ENCODE measurements at regions not wholly inside any gene's neighbourhood (a gene's known extent, or its start where the extent isn't known, plus 50 kb on each side); places are given as distances from the start of the nearest gene placed in this dataset.

DNA sequence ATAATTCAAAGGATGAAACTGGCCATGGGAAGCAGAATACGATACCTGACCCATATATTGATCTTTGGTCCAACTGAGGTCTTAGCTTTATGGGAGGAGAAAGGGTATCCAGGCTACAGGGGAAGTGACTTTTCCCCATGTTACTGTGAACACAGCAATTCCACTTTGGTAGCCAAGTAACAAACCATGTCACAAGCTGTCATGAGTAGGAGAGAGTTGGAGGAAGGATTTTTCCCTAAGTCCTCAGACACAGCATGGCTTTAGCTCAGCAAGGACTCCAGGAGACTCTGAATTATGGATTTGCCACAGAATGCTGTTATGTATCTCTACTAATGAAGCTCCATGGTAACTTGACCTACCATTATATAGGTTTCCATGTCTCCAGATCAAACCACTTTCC lies 56.5 kb upstream of the GNAO1 start (continued):
- no peak for TF ChIP-seq NR3C1 (CRISPR knock-in tag; conservative IDR thresholded peaks at IDR 0.05; ENCODE audit: low read depth)

DNA sequence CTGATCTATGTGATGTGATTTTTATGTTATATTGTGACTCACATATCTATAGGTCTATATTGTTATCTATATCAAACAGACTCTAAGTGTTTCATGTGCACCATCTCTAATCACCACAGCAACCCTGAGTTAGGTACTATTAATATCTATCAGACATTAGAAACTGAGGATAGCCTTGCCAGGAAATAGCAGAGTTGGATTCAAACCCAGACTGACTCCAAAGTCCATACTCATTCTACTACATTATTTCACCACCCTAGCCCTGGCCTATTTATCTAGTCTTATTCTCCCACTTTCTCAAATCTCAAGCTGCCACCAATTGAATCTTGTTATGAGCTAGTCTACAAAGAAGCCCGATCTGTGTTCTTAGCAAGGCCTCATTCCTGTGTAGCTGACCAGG lies 65.4 kb upstream of the GNAO1 start:
- ChIA-PET POLR2A (no interaction called here), CTCF (no interaction called here)
- ATAC-seq (no peak), DNase-seq (ENCODE audit: low spot score) (no peak)
- Mint-ChIP-seq H3K4me3 (no peak overlapping the region), H3K36me3 (no peaks in the 10 kb centered on the region), H3K27ac (no peak overlapping the region), H3K27me3 (ENCODE audit: low read depth) (no peaks in the 10 kb centered on the region; the same call in 1 of the 2 replicates), H3K9me3 (no peaks in the 10 kb centered on the region), H3K4me1 (peaks cover 5% of the 10 kb centered on the region; the same call in 1 of the 2 replicates)
- TF ChIP-seq ZNF121 (CRISPR knock-in tag; IDR thresholded peaks at IDR 0.05) (no peak), SOX15 (CRISPR knock-in tag; IDR thresholded peaks at IDR 0.05) (no peak), TEAD1 (CRISPR knock-in tag; IDR thresholded peaks at IDR 0.05) (no peak), TP53 (CRISPR knock-in tag; IDR thresholded peaks at IDR 0.05) (no peak), CREB1 (CRISPR knock-in tag; IDR thresholded peaks at IDR 0.05) (no peak), NR1H2 (CRISPR knock-in tag; IDR thresholded peaks at IDR 0.05) (no peak), CBFB (CRISPR knock-in tag; IDR thresholded peaks at IDR 0.05; ENCODE audit: low read depth) (no peak), ATF1 (CRISPR knock-in tag; IDR thresholded peaks at IDR 0.05) (no peak), GRHL2 (CRISPR knock-in tag; IDR thresholded peaks at IDR 0.05; ENCODE audit: insufficient replicate concordance, severe bottlenecking) (no peak), MYBL2 (CRISPR knock-in tag; IDR thresholded peaks at IDR 0.05) (no peak), IRF2 (CRISPR knock-in tag; IDR thresholded peaks at IDR 0.05; ENCODE audit: borderline replicate concordance, low read depth) (no peak)
- TF ChIP-seq, protein P1, sequence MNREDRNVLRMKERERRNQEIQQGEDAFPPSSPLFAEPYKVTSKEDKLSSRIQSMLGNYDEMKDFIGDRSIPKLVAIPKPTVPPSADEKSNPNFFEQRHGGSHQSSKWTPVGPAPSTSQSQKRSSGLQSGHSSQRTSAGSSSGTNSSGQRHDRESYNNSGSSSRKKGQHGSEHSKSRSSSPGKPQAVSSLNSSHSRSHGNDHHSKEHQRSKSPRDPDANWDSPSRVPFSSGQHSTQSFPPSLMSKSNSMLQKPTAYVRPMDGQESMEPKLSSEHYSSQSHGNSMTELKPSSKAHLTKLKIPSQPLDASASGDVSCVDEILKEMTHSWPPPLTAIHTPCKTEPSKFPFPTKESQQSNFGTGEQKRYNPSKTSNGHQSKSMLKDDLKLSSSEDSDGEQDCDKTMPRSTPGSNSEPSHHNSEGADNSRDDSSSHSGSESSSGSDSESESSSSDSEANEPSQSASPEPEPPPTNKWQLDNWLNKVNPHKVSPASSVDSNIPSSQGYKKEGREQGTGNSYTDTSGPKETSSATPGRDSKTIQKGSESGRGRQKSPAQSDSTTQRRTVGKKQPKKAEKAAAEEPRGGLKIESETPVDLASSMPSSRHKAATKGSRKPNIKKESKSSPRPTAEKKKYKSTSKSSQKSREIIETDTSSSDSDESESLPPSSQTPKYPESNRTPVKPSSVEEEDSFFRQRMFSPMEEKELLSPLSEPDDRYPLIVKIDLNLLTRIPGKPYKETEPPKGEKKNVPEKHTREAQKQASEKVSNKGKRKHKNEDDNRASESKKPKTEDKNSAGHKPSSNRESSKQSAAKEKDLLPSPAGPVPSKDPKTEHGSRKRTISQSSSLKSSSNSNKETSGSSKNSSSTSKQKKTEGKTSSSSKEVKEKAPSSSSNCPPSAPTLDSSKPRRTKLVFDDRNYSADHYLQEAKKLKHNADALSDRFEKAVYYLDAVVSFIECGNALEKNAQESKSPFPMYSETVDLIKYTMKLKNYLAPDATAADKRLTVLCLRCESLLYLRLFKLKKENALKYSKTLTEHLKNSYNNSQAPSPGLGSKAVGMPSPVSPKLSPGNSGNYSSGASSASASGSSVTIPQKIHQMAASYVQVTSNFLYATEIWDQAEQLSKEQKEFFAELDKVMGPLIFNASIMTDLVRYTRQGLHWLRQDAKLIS (CRISPR knock-in tag; IDR thresholded peaks at IDR 0.05; ENCODE audit: borderline replicate concordance) = no peak
- TF ChIP-seq, protein P2, sequence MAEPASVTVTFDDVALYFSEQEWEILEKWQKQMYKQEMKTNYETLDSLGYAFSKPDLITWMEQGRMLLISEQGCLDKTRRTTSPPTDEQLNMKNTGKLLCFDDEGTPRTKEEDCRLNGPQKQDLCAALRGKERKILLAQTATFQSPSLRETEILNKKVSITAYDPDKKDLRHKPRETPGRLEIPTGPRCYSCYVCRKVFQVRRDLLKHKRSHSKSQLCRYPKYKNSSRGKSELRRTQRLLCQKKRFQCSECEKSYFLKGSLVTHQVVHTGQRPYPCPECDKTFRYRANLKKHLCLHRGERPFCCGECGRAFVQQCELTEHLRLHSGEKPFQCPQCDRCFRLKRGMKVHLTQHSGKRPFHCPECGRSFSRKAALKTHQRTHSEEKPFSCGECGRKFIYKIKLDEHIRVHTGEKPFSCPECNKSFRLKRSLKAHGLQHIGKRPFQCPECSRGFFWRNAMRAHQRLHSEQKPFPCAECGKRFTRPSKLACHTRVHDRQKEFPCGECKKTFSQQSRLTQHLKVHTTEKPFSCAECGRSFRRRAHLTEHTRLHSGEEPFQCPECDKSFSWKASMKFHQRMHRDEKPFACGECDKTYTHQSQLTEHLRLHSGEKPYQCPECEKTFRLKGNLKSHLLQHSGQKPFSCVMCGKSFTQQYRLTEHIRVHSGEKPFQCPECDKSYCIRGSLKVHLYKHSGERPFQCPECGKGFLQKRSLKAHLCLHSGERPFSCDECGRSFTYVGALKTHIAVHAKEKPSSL (CRISPR knock-in tag; conservative IDR thresholded peaks at IDR 0.05) = no peak
- TF ChIP-seq, protein P3, sequence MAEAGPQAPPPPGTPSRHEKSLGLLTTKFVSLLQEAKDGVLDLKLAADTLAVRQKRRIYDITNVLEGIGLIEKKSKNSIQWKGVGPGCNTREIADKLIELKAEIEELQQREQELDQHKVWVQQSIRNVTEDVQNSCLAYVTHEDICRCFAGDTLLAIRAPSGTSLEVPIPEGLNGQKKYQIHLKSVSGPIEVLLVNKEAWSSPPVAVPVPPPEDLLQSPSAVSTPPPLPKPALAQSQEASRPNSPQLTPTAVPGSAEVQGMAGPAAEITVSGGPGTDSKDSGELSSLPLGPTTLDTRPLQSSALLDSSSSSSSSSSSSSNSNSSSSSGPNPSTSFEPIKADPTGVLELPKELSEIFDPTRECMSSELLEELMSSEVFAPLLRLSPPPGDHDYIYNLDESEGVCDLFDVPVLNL (CRISPR knock-in tag; IDR thresholded peaks at IDR 0.05; ENCODE audit: borderline replicate concordance, low read depth) = no peak
- TF ChIP-seq, protein P4, sequence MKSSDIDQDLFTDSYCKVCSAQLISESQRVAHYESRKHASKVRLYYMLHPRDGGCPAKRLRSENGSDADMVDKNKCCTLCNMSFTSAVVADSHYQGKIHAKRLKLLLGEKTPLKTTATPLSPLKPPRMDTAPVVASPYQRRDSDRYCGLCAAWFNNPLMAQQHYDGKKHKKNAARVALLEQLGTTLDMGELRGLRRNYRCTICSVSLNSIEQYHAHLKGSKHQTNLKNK (CRISPR knock-in tag; IDR thresholded peaks at IDR 0.05) = no peak

DNA sequence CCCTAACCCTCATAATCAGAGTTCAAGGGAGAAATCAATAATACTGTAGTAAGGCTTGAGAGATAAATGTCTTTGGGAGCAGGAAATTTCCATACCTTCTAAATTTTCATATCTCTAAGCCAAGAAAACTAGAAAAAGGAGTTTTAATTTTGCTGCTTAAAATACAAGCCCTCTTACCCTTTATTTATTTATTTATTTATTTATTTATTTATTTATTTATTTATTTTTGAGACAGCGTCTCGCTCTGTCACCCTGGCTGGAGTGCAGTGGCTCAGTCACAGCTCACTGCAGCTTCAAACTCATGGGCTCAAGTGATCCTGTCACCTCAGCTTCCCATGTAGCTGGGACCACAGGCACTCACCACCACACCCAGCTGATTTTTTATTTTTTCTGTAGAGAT lies 69.0 kb upstream of the GNAO1 start:
- Mint-ChIP-seq H3K27me3 (ENCODE audit: low read depth) (no peaks in the 10 kb centered on the region; the same call in 1 of the 2 replicates), H3K27ac (no peak overlapping the region), H3K4me1 (peaks cover 5% of the 10 kb centered on the region; the same call in 1 of the 2 replicates), H3K36me3 (no peaks in the 10 kb centered on the region), H3K4me3 (no peak overlapping the region), H3K9me3 (no peaks in the 10 kb centered on the region)
- ATAC-seq = no peak
- ChIA-PET CTCF (interaction anchor here (0.6 kb wide), 1 partner anchor 212 kb away, joined by 4 read pairs; no protein-coding TSS in a partner anchor), POLR2A (no interaction called here)
- no peak for DNase-seq (ENCODE audit: low spot score)
- TF ChIP-seq ZBTB21 (CRISPR knock-in tag; IDR thresholded peaks at IDR 0.05; ENCODE audit: borderline replicate concordance) = no peak
- no peak for TF ChIP-seq RORB (CRISPR knock-in tag; IDR thresholded peaks at IDR 0.05)
- no peak for TF ChIP-seq HMGA2 (CRISPR knock-in tag; IDR thresholded peaks at IDR 0.05)
- TF ChIP-seq, protein P5, sequence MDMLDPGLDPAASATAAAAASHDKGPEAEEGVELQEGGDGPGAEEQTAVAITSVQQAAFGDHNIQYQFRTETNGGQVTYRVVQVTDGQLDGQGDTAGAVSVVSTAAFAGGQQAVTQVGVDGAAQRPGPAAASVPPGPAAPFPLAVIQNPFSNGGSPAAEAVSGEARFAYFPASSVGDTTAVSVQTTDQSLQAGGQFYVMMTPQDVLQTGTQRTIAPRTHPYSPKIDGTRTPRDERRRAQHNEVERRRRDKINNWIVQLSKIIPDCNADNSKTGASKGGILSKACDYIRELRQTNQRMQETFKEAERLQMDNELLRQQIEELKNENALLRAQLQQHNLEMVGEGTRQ (CRISPR knock-in tag; IDR thresholded peaks at IDR 0.05) = no peak
- no peak for TF ChIP-seq NFE2L1 (CRISPR knock-in tag; IDR thresholded peaks at IDR 0.05)
- no peak for TF ChIP-seq GABPB1 (CRISPR knock-in tag; IDR thresholded peaks at IDR 0.05)
- TF ChIP-seq ZNF219 (CRISPR knock-in tag; IDR thresholded peaks at IDR 0.05; ENCODE audit: borderline replicate concordance) = no peak
- TF ChIP-seq TP53 (CRISPR knock-in tag; IDR thresholded peaks at IDR 0.05) = no peak
- TF ChIP-seq, protein P6, sequence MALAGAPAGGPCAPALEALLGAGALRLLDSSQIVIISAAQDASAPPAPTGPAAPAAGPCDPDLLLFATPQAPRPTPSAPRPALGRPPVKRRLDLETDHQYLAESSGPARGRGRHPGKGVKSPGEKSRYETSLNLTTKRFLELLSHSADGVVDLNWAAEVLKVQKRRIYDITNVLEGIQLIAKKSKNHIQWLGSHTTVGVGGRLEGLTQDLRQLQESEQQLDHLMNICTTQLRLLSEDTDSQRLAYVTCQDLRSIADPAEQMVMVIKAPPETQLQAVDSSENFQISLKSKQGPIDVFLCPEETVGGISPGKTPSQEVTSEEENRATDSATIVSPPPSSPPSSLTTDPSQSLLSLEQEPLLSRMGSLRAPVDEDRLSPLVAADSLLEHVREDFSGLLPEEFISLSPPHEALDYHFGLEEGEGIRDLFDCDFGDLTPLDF (CRISPR knock-in tag; IDR thresholded peaks at IDR 0.05) = no peak
- TF ChIP-seq ZNF671 (CRISPR knock-in tag; IDR thresholded peaks at IDR 0.05) = no peak
- TF ChIP-seq, protein P7, sequence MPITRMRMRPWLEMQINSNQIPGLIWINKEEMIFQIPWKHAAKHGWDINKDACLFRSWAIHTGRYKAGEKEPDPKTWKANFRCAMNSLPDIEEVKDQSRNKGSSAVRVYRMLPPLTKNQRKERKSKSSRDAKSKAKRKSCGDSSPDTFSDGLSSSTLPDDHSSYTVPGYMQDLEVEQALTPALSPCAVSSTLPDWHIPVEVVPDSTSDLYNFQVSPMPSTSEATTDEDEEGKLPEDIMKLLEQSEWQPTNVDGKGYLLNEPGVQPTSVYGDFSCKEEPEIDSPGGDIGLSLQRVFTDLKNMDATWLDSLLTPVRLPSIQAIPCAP (CRISPR knock-in tag; IDR thresholded peaks at IDR 0.05) = no peak
